Renal cortex interstitium (tissue), 11 donors: ENCODE measurements at regions not wholly inside any gene's neighbourhood (a gene's known extent, or its start where the extent isn't known, plus 50 kb on each side); places are given as distances from the start of the nearest gene placed in this dataset.
A peak's percentile ranks its signal among the peaks of the same experiment; 100 is the strongest.
"Not testable (repeated sequence)": the region's sequence is repeated elsewhere in the genome, so short reads cannot be mapped to it uniquely, and the experiment has no call there.

Experiments
- DNase-seq, 11 donors: peaks; one replicate each; pipeline ENCODE4 v3.0.0-alpha.2; 2013; ENCODE audit warnings: low read depth in 9 of 11, low spot score in 4 of 11; ENCODE audit errors: extremely low read depth in 1 of 11

DNA sequence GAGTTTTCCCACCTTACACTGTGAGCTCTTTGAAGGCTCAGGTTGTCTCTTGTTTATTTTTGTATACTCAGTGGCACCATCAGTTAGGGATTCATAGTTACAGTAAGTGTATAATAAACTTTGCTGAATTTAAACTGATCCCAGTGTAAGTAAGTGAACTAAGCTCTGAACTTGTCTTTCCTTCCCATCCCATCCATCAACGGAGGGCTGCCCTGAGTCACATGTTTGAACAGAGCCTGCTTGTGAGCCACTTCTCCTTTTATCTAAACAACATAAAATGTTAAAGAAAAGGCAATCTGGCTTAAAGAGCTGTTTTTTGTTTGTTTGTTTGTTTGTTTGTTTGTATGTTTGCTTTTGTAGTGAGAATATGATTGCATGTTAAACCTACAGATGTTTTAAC lies 185.7 kb upstream of the MARCKS start:
- no peak for DNase-seq

DNA sequence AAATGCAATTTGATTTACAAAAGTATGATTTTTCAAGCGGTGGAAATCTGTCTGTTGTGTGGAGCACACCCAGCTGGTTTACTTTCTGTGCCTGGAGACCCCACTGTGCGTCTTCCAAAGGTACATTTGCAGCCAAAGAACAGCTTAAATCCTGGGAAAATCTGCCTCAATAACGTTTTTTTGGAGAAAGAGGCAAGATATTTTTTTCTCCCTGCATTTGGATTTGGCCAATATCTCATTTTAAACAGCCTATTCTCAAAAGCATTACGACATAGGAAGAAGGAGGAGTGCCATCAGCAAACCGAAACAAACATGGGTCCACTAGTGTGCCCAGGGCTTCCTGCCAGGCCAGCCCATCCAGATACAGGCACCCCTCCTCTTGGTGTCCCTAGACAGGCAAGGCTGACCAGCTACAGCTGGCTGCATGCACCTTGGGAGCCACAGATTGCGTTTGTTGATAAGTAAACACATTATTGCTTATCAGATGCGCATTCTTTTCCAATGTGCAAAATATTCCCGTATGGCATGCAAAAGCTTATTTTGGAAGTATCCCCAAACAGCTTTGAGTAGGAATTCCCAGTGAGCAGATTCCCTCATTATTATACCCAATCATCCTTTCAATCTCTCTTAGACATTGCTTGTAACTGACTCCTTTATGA lies 184.5 kb upstream of the MARCKS start:
- peak in 1 of 11 donors; percentile 32 for DNase-seq

DNA sequence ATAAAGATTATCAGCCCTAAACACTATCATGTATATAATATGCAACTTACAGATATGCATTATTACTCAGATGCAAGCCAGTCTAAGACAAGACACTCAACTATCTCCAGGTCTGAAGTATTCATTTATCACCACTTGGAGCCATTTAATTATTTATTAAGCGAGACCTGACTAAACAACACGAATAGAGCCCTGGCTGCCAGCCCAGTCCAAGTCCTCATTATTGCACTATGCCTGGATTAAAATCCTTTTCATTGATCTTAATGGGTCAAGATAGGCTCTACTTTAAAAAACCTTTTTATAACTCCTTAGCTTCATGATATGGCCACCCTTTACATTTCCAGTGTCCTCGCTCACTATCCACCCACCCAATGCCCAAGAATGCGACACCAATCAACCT lies 183.1 kb upstream of the MARCKS start:
- no peak for DNase-seq

DNA sequence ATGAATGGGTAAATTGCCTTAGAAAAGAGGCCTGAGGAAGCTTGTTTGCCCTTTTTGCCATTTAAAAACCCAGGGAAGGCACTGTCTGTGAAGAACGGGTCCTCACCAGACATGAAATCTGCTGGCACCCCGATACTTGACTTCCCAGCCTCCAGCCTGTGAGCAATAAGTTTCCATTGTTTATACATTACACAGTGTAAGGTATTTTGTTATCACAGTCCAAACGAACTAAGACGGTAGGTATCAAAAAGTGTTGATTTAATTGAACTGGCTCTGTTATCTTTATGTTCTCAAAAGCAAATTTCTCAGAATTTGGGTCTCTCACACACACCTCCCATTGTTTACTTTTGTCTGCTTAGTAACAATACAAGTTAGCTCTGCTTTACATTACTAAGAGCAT lies 181.1 kb upstream of the MARCKS start:
- DNase-seq: no peak

DNA sequence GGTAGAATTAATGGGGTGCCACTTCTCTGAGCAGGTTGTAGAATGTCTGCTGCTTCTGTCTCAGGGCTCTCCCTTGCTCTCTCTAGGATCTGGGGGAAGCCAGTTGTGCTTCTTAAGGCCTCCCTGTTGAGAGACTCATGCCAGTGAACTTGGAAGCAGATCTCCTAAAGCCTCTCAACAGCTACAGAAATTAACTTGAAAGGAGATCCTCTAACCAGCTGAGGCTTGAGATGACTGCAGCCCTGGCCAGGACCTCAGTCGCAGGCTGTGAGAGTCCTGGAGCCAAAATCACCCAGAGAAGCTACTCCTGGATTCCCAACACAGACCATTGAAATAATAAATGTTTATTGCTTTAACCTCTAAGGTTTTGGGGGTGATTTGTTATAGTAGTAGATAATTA lies 180.2 kb upstream of the MARCKS start:
- DNase-seq: no peak

DNA sequence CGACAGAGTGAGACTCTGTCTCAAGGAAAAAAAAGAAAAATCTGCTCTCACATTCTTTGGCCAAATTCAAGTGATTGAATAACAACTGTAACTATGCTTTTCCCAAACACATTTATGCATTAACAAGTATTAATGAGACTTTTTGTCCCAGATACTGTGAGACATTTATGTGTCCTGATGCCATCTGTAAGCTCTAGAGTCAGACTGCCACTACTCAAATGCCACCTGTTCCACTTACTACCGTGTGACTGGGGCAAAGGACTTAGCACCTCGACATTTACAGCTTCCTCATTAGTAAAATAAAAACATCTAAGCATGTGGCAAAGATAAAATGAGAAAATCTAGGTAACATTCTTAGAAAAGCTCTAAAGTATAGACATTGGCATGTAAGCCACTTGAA lies 178.1 kb upstream of the MARCKS start:
- DNase-seq: no peak

DNA sequence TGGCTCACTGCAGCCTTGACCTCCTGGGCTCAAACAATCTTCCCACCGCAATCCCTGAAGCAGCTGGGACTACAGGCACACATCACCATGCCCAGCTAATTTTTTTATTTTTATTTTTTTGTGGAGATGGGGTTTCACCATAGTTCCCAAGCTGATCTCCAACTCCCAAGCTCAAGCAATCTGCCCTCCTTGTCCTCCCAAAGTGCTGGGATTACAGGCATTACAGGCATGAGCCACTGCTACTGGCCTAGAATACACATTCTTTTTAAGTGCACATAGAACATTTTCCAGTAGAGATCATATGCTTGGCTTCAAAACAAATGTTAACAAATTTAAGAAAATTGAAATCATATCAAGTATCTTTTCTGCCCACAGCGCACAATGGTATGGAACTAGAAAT lies 176.8 kb upstream of the MARCKS start:
- no peak for DNase-seq

DNA sequence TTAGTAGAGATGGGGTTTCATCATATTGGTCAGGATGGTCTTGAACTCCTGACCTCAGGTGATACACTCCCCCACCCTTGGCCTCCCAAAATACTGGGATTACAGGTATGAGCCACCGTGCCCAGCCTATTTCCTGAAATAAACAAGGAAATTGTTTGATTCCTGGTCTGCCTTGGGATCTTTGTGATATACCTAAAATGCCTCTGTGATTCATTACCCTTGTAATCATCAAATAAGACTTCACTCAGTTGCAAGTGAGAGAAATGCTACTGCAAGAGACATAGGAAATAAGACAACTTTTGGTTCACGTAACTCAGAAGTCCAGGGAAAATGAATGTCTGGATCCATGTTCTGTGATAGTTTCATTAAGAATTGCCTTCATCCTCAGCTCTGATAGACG lies 173.2 kb upstream of the MARCKS start:
- DNase-seq: no peak

DNA sequence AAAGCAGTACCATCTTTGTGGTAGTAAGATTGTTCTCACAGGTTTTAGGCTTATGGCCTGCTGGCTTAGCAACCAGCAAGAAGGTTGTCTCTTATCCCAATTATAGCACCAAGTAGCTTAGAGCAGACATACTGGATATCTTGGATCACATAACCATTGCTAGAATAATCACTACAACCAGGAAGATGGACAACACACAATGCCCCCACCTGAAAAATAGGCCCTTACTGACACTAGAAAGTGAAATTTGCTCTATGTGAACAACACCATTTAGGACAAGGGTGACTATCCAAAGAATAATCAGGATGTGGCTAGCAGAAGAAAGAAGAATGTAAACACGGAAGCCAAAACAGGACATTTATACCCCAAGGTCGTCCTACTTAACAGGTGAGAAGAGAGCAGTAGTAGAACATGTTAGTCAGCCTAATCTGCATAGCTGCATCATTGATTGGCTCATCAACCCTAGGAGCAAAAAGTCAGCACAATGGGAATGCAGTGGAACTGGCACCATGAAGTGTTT lies 172.7 kb upstream of the MARCKS start:
- no peak for DNase-seq

DNA sequence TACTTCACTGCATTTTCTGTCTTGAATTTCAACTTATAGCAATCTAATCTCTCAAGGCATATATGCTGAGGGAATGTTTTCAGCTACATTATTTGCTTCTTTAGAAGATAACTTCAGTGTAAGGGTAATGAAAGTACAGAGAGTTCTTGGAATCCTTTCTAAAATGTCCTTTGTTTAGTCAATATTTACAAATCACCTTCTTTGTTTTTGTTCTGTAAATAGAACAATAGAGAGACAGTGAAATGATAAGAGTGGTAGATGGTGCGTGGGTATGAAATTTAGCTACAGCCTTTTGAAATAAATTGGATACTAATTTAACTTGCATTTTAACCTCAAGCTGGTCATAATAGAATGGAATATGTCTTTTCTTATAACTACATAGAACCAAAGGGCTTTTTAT lies 171.1 kb upstream of the MARCKS start:
- DNase-seq: no peak

DNA sequence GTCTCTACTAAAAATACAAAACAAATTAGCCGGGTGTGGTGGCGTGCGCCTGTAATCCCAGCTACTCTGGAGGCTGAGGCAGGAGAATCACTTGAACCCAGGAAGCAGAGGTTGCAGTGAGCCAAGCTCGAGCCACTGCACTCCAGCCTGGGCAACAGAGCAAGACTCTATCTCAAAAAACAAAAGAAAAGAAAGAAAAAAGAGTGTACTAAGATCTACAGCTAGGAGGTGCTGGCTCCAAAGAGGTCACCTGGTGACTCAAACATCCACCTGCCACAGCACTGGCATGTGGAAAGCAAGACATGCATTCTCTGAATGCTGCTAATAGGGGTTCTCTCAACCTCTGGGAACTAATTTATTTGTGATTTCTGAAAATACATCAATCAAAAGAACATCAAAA lies 167.5 kb upstream of the MARCKS start:
- DNase-seq: not testable (repeated sequence)

DNA sequence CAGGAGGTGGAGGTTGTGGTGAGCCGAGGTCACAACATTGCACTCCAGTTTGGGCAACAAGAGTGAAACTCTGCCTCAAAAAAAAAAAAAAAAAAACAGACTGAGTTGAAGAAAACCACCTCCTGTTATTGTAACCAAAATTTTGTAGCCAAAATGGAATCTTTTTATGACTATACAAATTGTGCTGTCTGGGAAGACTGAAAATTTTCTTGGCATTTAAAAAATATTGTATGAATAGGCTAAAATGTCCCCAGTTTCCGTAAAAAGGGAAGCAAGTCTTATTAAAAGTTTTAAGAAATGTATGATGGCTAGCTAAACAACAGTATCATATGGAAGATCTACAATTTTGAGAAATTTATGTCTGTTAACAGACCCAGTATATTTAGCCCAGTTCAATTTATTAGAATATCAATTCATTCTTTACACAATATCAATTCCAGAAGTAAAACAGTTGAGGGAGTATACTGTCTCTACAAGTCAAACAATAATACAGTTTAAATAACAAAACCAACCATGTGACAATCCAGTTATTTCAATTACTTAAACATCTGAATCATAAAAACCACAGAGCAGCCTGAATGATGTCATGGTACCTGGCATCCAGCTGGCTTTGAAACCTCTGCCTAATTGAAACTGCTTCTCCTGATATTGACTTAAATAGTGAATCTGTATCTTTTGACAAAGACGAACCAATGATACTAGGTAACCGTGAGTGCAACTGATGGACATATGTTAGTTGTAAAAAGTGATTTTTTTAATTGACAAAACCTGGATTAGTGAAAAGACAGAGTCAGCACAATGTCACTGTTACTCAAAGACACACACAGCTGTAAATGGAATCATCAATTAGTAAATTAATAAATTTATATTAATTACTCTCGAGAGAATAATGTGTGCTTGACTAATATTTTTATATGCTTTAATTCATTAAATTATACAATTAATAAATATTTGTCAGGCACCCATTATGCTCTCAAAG lies 166.6 kb upstream of the MARCKS start:
- no peak for DNase-seq

DNA sequence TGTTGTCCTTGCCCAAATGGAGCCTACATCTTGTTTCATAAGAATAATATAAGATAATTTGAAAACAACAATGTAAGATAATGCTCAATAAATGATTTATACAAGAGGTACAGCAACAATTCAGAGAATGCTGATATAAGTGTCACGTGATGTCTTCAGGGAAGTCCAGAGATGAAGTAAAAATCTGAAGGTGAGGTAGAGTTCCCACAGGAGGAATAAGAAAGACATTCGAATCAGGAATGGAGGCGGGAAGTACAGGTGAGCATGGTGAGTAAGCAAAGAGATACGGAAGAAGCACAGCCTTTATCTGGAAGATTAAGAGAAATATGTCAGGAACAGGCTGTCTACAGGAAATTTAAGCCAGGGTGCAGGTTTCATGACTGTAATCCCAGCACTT lies 165.9 kb upstream of the MARCKS start:
- DNase-seq: no peak

DNA sequence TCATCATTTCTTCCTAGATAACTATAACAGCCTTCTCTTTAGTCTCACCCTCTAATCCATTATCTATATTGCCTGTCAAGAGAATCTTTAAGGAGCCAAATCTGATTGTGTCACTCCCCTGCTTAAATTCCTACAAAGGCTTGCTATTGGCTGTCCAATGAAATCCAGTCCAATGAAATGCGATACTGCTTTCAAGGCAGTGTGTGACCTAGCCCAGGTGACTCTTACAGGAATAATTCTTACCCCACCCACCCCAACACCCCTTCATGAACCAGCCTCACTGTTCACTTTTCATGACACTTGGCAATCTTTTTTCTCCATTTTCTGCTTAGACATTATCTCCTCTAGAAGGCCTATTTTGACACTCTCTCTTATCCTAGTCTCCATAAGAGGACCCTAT lies 163.3 kb upstream of the MARCKS start:
- DNase-seq: no peak

DNA sequence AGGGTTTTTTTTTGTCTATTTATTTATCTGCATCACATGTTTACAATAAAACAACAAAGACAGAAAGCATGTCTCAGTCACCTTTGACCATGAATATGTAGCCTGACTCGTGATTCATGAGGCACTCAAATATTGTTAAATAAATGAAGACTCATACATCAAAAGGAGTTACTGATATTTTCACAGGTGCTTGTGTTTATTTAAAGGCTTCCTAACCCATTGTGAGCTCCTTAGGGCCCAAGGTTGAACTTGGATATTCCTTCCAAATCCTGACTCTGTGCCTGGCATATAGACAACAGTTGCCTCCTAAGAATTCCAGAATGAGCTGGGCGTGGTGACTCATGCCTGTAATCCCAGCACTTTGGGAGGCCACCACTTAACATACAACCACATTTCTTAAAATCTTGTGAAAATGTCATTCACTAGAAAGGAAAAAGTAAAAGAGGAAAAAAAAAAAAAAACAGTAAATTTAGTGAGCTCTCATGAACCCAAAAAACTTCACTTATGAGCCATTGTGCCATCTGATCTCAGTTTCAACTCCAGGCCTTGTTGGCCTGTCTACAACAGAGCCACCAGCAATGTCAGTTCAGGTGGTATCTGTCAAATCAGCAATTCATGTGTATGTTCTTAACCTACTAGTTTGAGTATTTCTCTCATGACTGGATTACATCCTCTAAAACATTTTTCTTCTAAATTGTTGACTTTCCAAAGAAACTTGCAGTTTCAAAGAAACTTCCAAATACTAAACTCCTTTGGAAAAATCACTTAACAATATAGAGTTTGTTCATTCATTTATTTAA lies 162.7 kb upstream of the MARCKS start:
- no peak for DNase-seq

DNA sequence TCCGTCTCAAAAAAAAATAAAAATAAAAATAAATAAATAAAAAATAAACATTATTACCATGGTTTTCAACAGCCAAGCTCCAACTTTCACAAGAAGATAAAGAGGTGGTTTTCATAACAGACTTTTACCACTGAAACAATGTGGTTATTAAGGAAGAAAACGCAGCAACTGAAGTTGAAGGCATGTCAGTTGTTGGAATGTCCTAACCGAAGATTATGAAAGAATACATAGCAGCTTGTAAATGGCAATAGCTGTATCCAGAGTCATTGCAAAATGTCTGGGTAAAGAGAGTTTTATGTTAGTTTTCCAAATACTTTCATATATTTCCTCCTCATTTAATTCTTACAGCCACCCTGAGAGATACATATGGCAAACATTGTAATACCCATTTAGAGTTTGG lies 161.6 kb upstream of the MARCKS start:
- DNase-seq: no peak

DNA sequence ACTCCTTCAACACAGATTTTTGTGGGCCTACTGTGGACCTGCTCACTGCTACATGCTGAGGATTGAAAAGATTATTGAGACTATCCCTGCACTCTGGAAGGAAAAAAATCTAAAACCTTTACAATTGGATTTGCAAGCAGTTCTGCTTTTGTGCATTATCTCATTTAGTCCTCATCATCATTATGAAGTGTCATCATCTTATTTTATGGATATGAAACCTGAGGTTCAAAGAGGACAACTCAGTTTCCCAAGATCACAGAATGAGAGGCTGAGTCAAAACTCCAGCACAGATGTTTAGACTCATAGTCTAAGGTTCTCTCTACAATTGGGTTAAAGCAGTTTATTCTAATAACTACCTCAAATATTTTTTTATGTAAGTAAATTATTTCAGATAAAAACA lies 160.2 kb upstream of the MARCKS start:
- DNase-seq: no peak

DNA sequence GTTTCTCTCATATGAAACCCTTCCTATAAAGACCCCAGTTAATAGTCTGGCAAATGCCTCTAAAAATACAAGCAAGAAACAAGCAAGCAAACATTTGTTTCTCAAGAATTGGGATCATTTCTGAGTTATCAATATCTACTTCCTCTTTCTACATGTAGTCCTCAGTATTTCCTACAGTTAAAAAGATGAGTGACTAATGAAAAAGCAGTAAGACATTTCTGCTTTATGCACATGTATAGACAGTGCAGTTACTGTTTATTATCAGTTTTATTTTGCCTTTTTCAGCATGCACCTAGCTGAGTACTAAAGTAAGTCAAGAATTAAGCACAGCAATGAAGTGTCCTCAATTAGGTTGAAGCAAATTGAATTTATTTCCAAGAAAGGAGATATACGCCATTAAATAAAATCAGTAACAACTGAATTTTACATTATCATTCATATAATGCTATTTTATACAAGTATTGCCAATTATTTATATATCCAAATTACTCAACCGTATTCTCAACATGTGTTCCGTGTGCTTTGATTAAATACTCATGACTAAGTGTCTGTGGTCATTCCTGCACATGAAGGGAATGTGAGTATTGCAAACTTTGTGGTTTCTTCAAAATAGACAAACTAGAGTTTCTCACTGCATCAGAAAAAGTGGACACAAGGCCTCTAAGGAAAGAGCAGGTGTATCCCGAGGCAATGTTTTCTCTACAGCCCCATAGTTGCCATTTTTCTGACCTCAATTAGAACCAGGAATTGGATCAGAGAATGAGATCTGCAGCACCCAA lies 159.3 kb upstream of the MARCKS start:
- no peak for DNase-seq

DNA sequence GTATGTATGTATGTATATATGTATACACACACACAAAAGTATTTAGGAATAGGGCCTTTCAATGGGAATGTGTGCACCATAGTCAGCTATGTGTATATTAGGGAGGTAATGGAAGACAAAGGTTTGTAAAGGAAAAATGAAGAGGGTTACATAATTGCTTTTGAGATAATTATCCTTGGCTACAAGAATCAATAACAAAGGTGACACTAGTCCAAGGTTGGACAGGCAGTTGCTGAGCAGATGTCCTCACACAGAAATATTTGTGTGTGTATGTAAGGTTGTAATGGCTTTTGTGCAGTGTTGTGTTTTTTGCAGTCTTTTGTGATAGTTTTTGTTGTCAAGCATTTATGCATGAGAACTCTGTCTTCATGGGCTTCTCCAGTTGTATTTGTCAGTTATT lies 157.9 kb upstream of the MARCKS start:
- DNase-seq: no peak
